ENCODE measurements at regions not wholly inside any gene's neighbourhood (a gene's known extent, or its start where the extent isn't known, plus 50 kb on each side); places are given as distances from the start of the nearest gene placed in this dataset.

- Mint-ChIP-seq H3K9me3 (ENCODE audit: insufficient read depth) (no peaks in the 10 kb centered on the region), H3K36me3 (ENCODE audit: low read depth) (no peaks in the 10 kb centered on the region), H3K27me3 (ENCODE audit: low read depth) (peaks cover 5% of the 10 kb centered on the region), H3K27ac (no peak overlapping the region), H3K4me1 (ENCODE audit: low read depth) (peaks cover 28% of the 10 kb centered on the region), H3K4me3 (no peak overlapping the region)
- POLR2A ChIA-PET, result no interaction called here
- ATAC-seq, result no peak
- DNase-seq, result no peak
- CTCF ChIA-PET, result no interaction called here
These were observed 135.5 kb downstream of the CEMIP2 start for GRCh38 chr9:71632776-71633175.

- H3K36me3 Mint-ChIP-seq (ENCODE audit: low read depth), result no peaks in the 10 kb centered on the region
- no peak overlapping the region for H3K27ac Mint-ChIP-seq
- ChIA-PET POLR2A (interaction anchor here (0.6 to 1.2 kb wide), 2 partner anchors 83 to 137 kb away, joined by 4 read pairs; no protein-coding TSS in a partner anchor), CTCF (interaction anchor here (1.5 to 3.2 kb wide), 2 partner anchors 86 to 177 kb away, joined by 3 to 26 read pairs; no protein-coding TSS in a partner anchor)
- DNase-seq (no peak), ATAC-seq (no peak)
- peaks cover 23% of the 10 kb centered on the region for H3K4me1 Mint-ChIP-seq (ENCODE audit: low read depth)
- H3K4me3 Mint-ChIP-seq, result no peak overlapping the region
- H3K9me3 Mint-ChIP-seq (ENCODE audit: insufficient read depth), result no peaks in the 10 kb centered on the region
- peaks cover 5% of the 10 kb centered on the region for H3K27me3 Mint-ChIP-seq (ENCODE audit: low read depth)
These were observed 137.8 kb downstream of the CEMIP2 start for GRCh38 chr9:71630377-71630995.

GRCh38 chr9:71629578-71630215, 138.6 kb downstream of the CEMIP2 start:
- H3K27ac Mint-ChIP-seq, result no peak overlapping the region
- no peaks in the 10 kb centered on the region for H3K9me3 Mint-ChIP-seq (ENCODE audit: insufficient read depth)
- DNase-seq (no peak), ATAC-seq (no peak)
- ChIA-PET POLR2A (interaction anchor here (1.2 kb wide), 1 partner anchor 137 kb away, joined by 4 read pairs; no protein-coding TSS in a partner anchor), CTCF (interaction anchor here (1.1 to 3.2 kb wide), 6 partner anchors 17 to 177 kb away, joined by 3 to 26 read pairs (median 9); no protein-coding TSS in a partner anchor)
- peaks cover 5% of the 10 kb centered on the region for H3K27me3 Mint-ChIP-seq (ENCODE audit: low read depth)
- H3K36me3 Mint-ChIP-seq (ENCODE audit: low read depth), result no peaks in the 10 kb centered on the region
- peaks cover 23% of the 10 kb centered on the region for H3K4me1 Mint-ChIP-seq (ENCODE audit: low read depth)
- H3K4me3 Mint-ChIP-seq, result no peak overlapping the region

- H3K27ac Mint-ChIP-seq, result no peak overlapping the region
These were observed 140.1 kb downstream of the CEMIP2 start for GRCh38 chr9:71628247-71628646.

GRCh38 chr9:71627537-71627936, 140.8 kb downstream of the CEMIP2 start:
- CTCF ChIA-PET, result interaction anchor here (0.7 to 3.2 kb wide), 11 partner anchors 11 to 191 kb away, joined by 3 to 26 read pairs (median 7); no protein-coding TSS in a partner anchor
- no peak overlapping the region for H3K4me3 Mint-ChIP-seq
- H3K27me3 Mint-ChIP-seq (ENCODE audit: low read depth), result peaks cover 10% of the 10 kb centered on the region
- H3K36me3 Mint-ChIP-seq (ENCODE audit: low read depth), result no peaks in the 10 kb centered on the region
- DNase-seq (no peak), ATAC-seq (no peak)
- H3K9me3 Mint-ChIP-seq (ENCODE audit: insufficient read depth), result no peaks in the 10 kb centered on the region
- H3K27ac Mint-ChIP-seq, result no peak overlapping the region
- peaks cover 23% of the 10 kb centered on the region for H3K4me1 Mint-ChIP-seq (ENCODE audit: low read depth)
- POLR2A ChIA-PET, result no interaction called here

More at GRCh38 chr9:71628247-71628646, 140.1 kb downstream of the CEMIP2 start:
- H3K36me3 Mint-ChIP-seq (ENCODE audit: low read depth), result no peaks in the 10 kb centered on the region
- POLR2A ChIA-PET, result no interaction called here
- no peaks in the 10 kb centered on the region for H3K9me3 Mint-ChIP-seq (ENCODE audit: insufficient read depth)
- peaks cover 10% of the 10 kb centered on the region for H3K27me3 Mint-ChIP-seq (ENCODE audit: low read depth)
- ATAC-seq, result no peak
- CTCF ChIA-PET, result interaction anchor here (0.7 to 3.2 kb wide), 14 partner anchors 11 to 191 kb away, joined by 3 to 26 read pairs (median 7); no protein-coding TSS in a partner anchor
- H3K4me1 Mint-ChIP-seq (ENCODE audit: low read depth), result peaks cover 23% of the 10 kb centered on the region
- H3K4me3 Mint-ChIP-seq, result no peak overlapping the region
- no peak for DNase-seq

- no peak for DNase-seq
- Mint-ChIP-seq H3K4me3 (no peak overlapping the region), H3K36me3 (ENCODE audit: low read depth) (no peaks in the 10 kb centered on the region), H3K4me1 (ENCODE audit: low read depth) (peaks cover 19% of the 10 kb centered on the region), H3K27me3 (ENCODE audit: low read depth) (peaks cover 18% of the 10 kb centered on the region), H3K9me3 (ENCODE audit: insufficient read depth) (no peaks in the 10 kb centered on the region), H3K27ac (no peak overlapping the region)
- POLR2A ChIA-PET, result no interaction called here
- CTCF ChIA-PET, result no interaction called here
- ATAC-seq, result no peak
These were observed 141.9 kb downstream of the CEMIP2 start for GRCh38 chr9:71626395-71626794.

- DNase-seq, result no peak
- peaks cover 3% of the 10 kb centered on the region for H3K4me1 Mint-ChIP-seq (ENCODE audit: low read depth)
- peaks cover 23% of the 10 kb centered on the region for H3K27me3 Mint-ChIP-seq (ENCODE audit: low read depth)
- CTCF ChIA-PET, result no interaction called here
- H3K27ac Mint-ChIP-seq, result no peak overlapping the region
- no peaks in the 10 kb centered on the region for H3K36me3 Mint-ChIP-seq (ENCODE audit: low read depth)
- H3K4me3 Mint-ChIP-seq, result no peak overlapping the region
- no peak for ATAC-seq
- POLR2A ChIA-PET, result interaction anchor here (0.5 kb wide), 1 partner anchor 345 kb away, joined by 3 read pairs; no protein-coding TSS in a partner anchor
- H3K9me3 Mint-ChIP-seq (ENCODE audit: insufficient read depth), result no peaks in the 10 kb centered on the region
These were observed 143.6 kb downstream of the CEMIP2 start for GRCh38 chr9:71624728-71625127.

GRCh38 chr9:71620746-71621145, 147.6 kb downstream of the CEMIP2 start:
- CTCF ChIA-PET, result no interaction called here
- no peak for DNase-seq
- no peaks in the 10 kb centered on the region for H3K36me3 Mint-ChIP-seq (ENCODE audit: low read depth)
- H3K27ac Mint-ChIP-seq, result no peak overlapping the region
- POLR2A ChIA-PET, result no interaction called here
- ATAC-seq, result no peak
- H3K9me3 Mint-ChIP-seq (ENCODE audit: insufficient read depth), result peaks cover 4% of the 10 kb centered on the region
- H3K4me1 Mint-ChIP-seq (ENCODE audit: low read depth), result no peaks in the 10 kb centered on the region
- H3K27me3 Mint-ChIP-seq (ENCODE audit: low read depth), result peaks cover 18% of the 10 kb centered on the region
- no peak overlapping the region for H3K4me3 Mint-ChIP-seq

- Mint-ChIP-seq H3K27ac (no peak overlapping the region), H3K4me1 (ENCODE audit: low read depth) (no peaks in the 10 kb centered on the region), H3K36me3 (ENCODE audit: low read depth) (no peaks in the 10 kb centered on the region), H3K9me3 (ENCODE audit: insufficient read depth) (peaks cover 4% of the 10 kb centered on the region), H3K27me3 (ENCODE audit: low read depth) (peaks cover 18% of the 10 kb centered on the region), H3K4me3 (no peak overlapping the region)
- no peak for ATAC-seq
- ChIA-PET POLR2A (no interaction called here), CTCF (interaction anchor here (0.6 to 1.9 kb wide), 2 partner anchors 16 to 127 kb away, joined by 3 to 8 read pairs; no protein-coding TSS in a partner anchor)
- DNase-seq, result no peak
These were observed 148.0 kb downstream of the CEMIP2 start for GRCh38 chr9:71620331-71620730.

- H3K4me3 Mint-ChIP-seq, result no peak overlapping the region
- no peak overlapping the region for H3K27ac Mint-ChIP-seq
- no peaks in the 10 kb centered on the region for H3K36me3 Mint-ChIP-seq (ENCODE audit: low read depth)
- H3K9me3 Mint-ChIP-seq (ENCODE audit: insufficient read depth), result peaks cover 4% of the 10 kb centered on the region
- DNase-seq (no peak), ATAC-seq (no peak)
- peaks cover 18% of the 10 kb centered on the region for H3K27me3 Mint-ChIP-seq (ENCODE audit: low read depth)
- CTCF ChIA-PET, result interaction anchor here (0.6 to 1.9 kb wide), 2 partner anchors 16 to 127 kb away, joined by 3 to 8 read pairs; no protein-coding TSS in a partner anchor
- POLR2A ChIA-PET, result interaction anchor here (0.9 kb wide), 1 partner anchor 146 kb away, joined by 3 read pairs; no protein-coding TSS in a partner anchor
- no peaks in the 10 kb centered on the region for H3K4me1 Mint-ChIP-seq (ENCODE audit: low read depth)
These were observed 148.4 kb downstream of the CEMIP2 start for GRCh38 chr9:71619926-71620325.

GRCh38 chr9:71614409-71615010, 153.8 kb downstream of the CEMIP2 start:
- Mint-ChIP-seq H3K4me3 (no peak overlapping the region), H3K9me3 (ENCODE audit: insufficient read depth) (peaks cover 4% of the 10 kb centered on the region), H3K27ac (no peak overlapping the region), H3K27me3 (ENCODE audit: low read depth) (peaks cover 3% of the 10 kb centered on the region), H3K4me1 (ENCODE audit: low read depth) (no peaks in the 10 kb centered on the region), H3K36me3 (ENCODE audit: low read depth) (no peaks in the 10 kb centered on the region)
- ATAC-seq, result no peak
- CTCF ChIA-PET, result interaction anchor here (0.8 to 3.7 kb wide), 3 partner anchors 9 to 33 kb away, joined by 3 to 19 read pairs (median 4); no protein-coding TSS in a partner anchor
- POLR2A ChIA-PET, result no interaction called here
- no peak for DNase-seq

- ATAC-seq, result no peak
- ChIA-PET CTCF (no interaction called here), POLR2A (interaction anchor here (0.6 kb wide), 1 partner anchor 492 kb away, joined by 3 read pairs; the partner anchor contains the start of gene TRPM3)
- Mint-ChIP-seq H3K4me3 (no peak overlapping the region), H3K27ac (no peak overlapping the region), H3K36me3 (ENCODE audit: low read depth) (no peaks in the 10 kb centered on the region), H3K27me3 (ENCODE audit: low read depth) (peaks cover 3% of the 10 kb centered on the region), H3K4me1 (ENCODE audit: low read depth) (no peaks in the 10 kb centered on the region), H3K9me3 (ENCODE audit: insufficient read depth) (peaks cover 4% of the 10 kb centered on the region)
- DNase-seq, result no peak
These were observed 155.4 kb downstream of the CEMIP2 start for GRCh38 chr9:71612889-71613288.

Measured in activated CD8-positive, alpha-beta T cell treated with anti-CD3 and anti-CD28 coated beads, Interleukin-2, amount 10 ng/mL, durations not matched to agents 7 days and 5 days (primary cell).